Calu3 (cell line): ENCODE measurements at regions not wholly inside any gene's neighbourhood (a gene's known extent, or its start where the extent isn't known, plus 50 kb on each side); places are given as distances from the start of the nearest gene placed in this dataset.

ENCODE experiments used
- BruUV-seq: library from RNA; stranded (reverse); fragments of 400-500 nt; replicated peaks from 2 replicates; lab custom pipeline; 2021; lab: Mats Ljungman, UMichigan
- CTCF ChIA-PET: fragments of 300-600 bp; sonication (Branson Sonifier 250); formaldehyde crosslinking; loops from one replicate; lab custom pipeline; 2022; ENCODE audit warnings: antibody characterized with exemption; lab: Charles Lee
- DNase-seq: peaks from one replicate; pipeline ENCODE4 v3.0.0; 2022
- H3K27ac Mint-ChIP-seq: one replicate; pipeline ENCODE4 v1.8.0; 2022; ENCODE audit warnings: mixed read lengths; ENCODE audit not compliant: unreplicated experiment
- H3K27me3 Mint-ChIP-seq: one replicate; pipeline ENCODE4 v1.8.0; 2022; ENCODE audit warnings: mixed read lengths; ENCODE audit not compliant: unreplicated experiment
- H3K36me3 Mint-ChIP-seq: one replicate; pipeline ENCODE4 v1.8.0; 2022; ENCODE audit warnings: mild to moderate bottlenecking, moderate library complexity, mixed read lengths; ENCODE audit not compliant: insufficient read depth, unreplicated experiment
- H3K4me1 Mint-ChIP-seq: one replicate; pipeline ENCODE4 v1.8.0; 2022; ENCODE audit warnings: mild to moderate bottlenecking, low read depth, mixed read lengths; ENCODE audit not compliant: unreplicated experiment
- H3K4me3 Mint-ChIP-seq: one replicate; pipeline ENCODE4 v1.8.0; 2022; ENCODE audit warnings: mild to moderate bottlenecking, low read depth, moderate library complexity, mixed read lengths; ENCODE audit not compliant: unreplicated experiment
- H3K9me3 Mint-ChIP-seq: one replicate; pipeline ENCODE4 v1.8.0; 2022; ENCODE audit warnings: low read depth, mixed read lengths; ENCODE audit not compliant: unreplicated experiment
- CTCF ChIP-seq: fragments of 200-600 bp; IDR thresholded peaks from one replicate; pipeline ENCODE4 v1.8.0; 2022; ENCODE audit warnings: antibody characterized with exemption; ENCODE audit not compliant: unreplicated experiment
- intact Hi-C: fragments of 100-400 bp; cut with micrococcal nuclease; formaldehyde crosslinking; loops from one replicate; pipeline ENCODE4 v1.10.0; 2022; ENCODE audit not compliant: unreplicated experiment

DNA sequence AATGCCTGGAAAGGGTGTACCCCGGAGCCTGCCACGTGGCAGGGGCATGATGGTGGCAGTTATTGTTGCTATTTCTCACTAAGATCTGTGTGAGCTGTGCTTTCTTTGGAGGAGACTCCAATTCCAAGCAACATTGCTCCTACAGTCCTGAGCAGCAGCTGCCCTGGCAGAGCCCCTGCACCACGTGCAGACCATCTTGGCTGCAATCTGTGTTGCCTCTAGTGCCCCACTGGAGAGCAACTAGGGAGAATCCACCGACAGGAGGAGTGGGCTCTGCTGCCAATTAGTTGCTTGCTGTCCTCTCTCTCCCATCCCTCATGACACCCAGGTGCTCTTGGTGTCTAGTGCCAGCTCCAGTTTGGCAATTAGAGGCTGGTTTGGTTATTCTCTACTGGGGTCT lies 116.0 kb downstream of the PXDC1 start:
- Mint-ChIP-seq H3K4me1 (no peaks in the 10 kb centered on the region), H3K27ac (no peak overlapping the region), H3K9me3 (peaks cover 3% of the 10 kb centered on the region), H3K27me3 (peaks cover 38% of the 10 kb centered on the region), H3K36me3 (no peaks in the 10 kb centered on the region), H3K4me3 (no peak overlapping the region)
- no TSS peak for BruUV-seq
- no peak for DNase-seq
- CTCF ChIA-PET = no interaction called here
- intact Hi-C loops = no loop called here
- TF ChIP-seq CTCF = no peak

DNA sequence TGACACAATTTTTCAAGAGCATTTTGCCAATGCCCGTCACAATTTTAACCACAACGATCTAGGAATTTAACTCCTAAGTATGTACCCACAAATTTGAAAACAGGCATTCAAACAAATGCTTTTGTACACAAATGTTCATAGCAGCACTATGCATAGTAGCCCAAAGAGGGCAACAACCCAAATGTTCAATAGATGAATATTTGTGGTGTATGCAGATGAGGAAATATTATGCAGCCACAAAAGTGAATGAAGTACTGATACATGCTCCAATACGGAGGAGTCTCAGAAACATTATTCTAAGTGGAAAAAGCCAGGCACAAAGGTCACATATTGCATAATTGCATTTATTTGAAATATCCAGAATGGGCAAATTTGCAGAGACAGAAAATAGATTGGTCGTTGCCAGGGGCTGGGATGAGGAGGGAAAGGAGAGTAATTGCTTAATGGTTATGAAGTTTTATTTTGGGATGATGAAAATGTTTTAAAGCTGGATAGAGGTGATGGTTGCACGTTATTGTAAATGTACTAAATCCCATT lies 117.2 kb downstream of the PXDC1 start:
- Mint-ChIP-seq H3K27ac (no peak overlapping the region), H3K36me3 (no peaks in the 10 kb centered on the region), H3K4me1 (no peaks in the 10 kb centered on the region), H3K27me3 (peaks cover 46% of the 10 kb centered on the region), H3K4me3 (no peak overlapping the region), H3K9me3 (peaks cover 3% of the 10 kb centered on the region)
- TF ChIP-seq CTCF = no peak
- CTCF ChIA-PET = no interaction called here
- BruUV-seq = no TSS peak
- intact Hi-C loops = no loop called here
- no peak for DNase-seq

- BruUV-seq = no TSS peak
- DNase-seq = no peak
- Mint-ChIP-seq H3K36me3 (no peaks in the 10 kb centered on the region), H3K27ac (no peak overlapping the region), H3K9me3 (peaks cover 3% of the 10 kb centered on the region), H3K4me3 (no peak overlapping the region), H3K27me3 (peaks cover 43% of the 10 kb centered on the region), H3K4me1 (no peaks in the 10 kb centered on the region)
- intact Hi-C loops = no loop called here
- no peak for TF ChIP-seq CTCF
- CTCF ChIA-PET = no interaction called here
Measured at GRCh38 chr6:3633711-3634110, 117.8 kb downstream of the PXDC1 start.

GRCh38 chr6:3631877-3632276 lies 119.6 kb downstream of the PXDC1 start:
- H3K4me3 Mint-ChIP-seq = no peak overlapping the region
- intact Hi-C loops = no loop called here
- H3K9me3 Mint-ChIP-seq = no peaks in the 10 kb centered on the region
- H3K27ac Mint-ChIP-seq = no peak overlapping the region
- H3K36me3 Mint-ChIP-seq = no peaks in the 10 kb centered on the region
- TF ChIP-seq CTCF = no peak
- H3K4me1 Mint-ChIP-seq = peaks cover 7% of the 10 kb centered on the region
- CTCF ChIA-PET = no interaction called here
- DNase-seq = no peak
- peaks cover 55% of the 10 kb centered on the region for H3K27me3 Mint-ChIP-seq
- no TSS peak for BruUV-seq
